ENCODE measurements at regions not wholly inside any gene's neighbourhood (a gene's known extent, or its start where the extent isn't known, plus 50 kb on each side); places are given as distances from the start of the nearest gene placed in this dataset.

DNA sequence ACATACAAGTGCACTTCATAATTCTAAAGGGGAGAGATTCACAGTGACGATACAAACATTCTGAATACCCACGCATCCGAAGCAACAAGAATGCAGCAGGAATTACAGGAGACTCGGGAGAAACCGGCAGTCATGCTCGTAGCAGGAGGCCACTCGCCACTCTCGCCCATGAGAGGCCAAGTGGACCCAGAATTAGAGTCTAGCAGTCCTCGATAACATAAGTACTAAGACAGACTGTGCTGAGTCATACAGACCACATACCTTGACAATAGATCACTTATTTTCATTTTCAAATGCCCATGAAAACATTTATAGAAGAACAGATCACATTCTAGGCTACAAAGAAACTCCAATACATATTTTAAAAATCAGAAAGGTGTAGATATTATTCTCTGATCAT is 299.1 kb upstream of the TSHZ3 start:
- H3K27ac ChIP-seq (ENCODE audit: low read length): no peak overlapping the region
- no peak overlapping the region for H3K4me3 ChIP-seq (ENCODE audit: low read length)
- no peaks in the 10 kb centered on the region for H3K27me3 ChIP-seq (ENCODE audit: control insufficient read depth, insufficient read depth, low read length)
- WGBS (ENCODE audit: insufficient coverage, low lambda C conversion rate): 90% methylated on average over 2 of the region's 9 CpGs
- DNase-seq: no peak
- no peaks in the 10 kb centered on the region for H3K4me1 ChIP-seq (ENCODE audit: control insufficient read depth, insufficient read depth, low read length)
- H3K9me3 ChIP-seq (ENCODE audit: control insufficient read depth, low read depth, low read length): no peaks in the 10 kb centered on the region
- H3K36me3 ChIP-seq (ENCODE audit: control insufficient read depth, insufficient read depth, low read length): no peaks in the 10 kb centered on the region

DNA sequence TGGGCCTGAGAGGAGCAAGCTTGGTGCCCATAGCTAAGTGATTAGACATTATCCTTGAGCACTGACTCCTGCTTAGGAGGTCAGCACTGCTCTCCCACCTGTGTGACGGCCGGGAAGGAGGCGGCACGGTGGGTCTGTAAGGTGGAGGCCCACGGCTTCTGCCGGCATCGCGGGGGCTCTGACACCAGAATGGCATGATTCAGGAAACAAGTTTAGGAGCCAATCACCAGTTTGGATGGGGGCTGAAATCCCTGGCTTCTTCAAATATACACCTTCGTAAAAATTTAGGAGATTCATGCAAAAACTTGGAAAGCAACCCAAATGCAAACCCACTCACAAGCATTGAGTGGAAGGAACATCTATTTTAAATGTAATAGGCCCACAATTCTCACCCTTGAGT is 307.3 kb upstream of the TSHZ3 start:
- Histone ChIP-seq H3K27ac (ENCODE audit: low read length) (no peak overlapping the region), H3K9me3 (ENCODE audit: control insufficient read depth, low read depth, low read length) (no peaks in the 10 kb centered on the region), H3K27me3 (ENCODE audit: control insufficient read depth, insufficient read depth, low read length) (no peaks in the 10 kb centered on the region), H3K4me3 (ENCODE audit: low read length) (no peak overlapping the region), H3K36me3 (ENCODE audit: control insufficient read depth, insufficient read depth, low read length) (no peaks in the 10 kb centered on the region), H3K4me1 (ENCODE audit: control insufficient read depth, insufficient read depth, low read length) (no peaks in the 10 kb centered on the region)
- WGBS (ENCODE audit: insufficient coverage, low lambda C conversion rate): 80% methylated on average over 2 of the region's 9 CpGs
- no peak for DNase-seq

DNA sequence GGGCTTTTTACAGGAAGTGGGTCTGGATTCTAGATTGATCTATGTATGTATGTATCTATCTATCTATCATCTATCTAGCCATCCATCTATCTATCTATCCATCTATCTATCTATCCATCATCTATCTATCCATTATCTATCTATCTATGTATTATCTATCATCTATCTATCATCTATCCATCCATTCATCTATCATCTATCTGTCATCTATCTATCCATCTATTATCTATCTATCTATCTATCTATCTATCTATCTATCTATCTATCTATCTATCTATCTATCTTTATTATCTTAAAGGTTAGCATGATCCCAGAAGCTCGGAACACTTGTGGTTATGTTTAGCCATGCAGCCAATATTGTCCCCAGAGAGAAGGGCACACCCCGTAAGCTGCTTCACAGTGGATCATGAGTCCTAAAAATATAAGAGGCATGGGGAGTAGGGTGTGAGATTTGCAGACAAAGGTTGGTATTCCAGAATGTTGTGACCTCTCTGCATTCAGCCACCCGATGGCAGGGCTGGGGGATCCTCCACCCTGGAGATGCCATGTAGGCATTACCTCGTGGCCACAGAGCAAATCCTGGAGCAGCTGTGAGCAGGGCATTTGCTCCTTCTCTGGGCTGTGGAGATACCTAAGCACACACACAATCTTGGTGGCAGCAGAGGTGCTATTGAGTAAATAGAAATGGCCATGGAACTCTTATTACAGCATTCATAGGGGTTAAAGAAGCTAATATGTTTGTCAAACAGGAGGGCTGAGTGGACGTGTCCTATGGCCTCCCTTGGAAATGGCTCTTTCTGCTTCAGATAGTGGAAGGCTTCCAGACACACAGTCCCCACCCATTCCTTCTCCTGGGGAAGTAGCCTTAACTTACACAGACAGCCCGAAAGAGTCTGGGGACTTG is 310.0 kb upstream of the TSHZ3 start:
- no peak for DNase-seq
- H3K27ac ChIP-seq (ENCODE audit: low read length): no peak overlapping the region
- 100% methylated on average over 1 of the region's 6 CpGs for WGBS (ENCODE audit: insufficient coverage, low lambda C conversion rate)
- no peaks in the 10 kb centered on the region for H3K36me3 ChIP-seq (ENCODE audit: control insufficient read depth, insufficient read depth, low read length)
- H3K4me1 ChIP-seq (ENCODE audit: control insufficient read depth, insufficient read depth, low read length): no peaks in the 10 kb centered on the region
- no peaks in the 10 kb centered on the region for H3K27me3 ChIP-seq (ENCODE audit: control insufficient read depth, insufficient read depth, low read length)
- no peaks in the 10 kb centered on the region for H3K9me3 ChIP-seq (ENCODE audit: control insufficient read depth, low read depth, low read length)
- no peak overlapping the region for H3K4me3 ChIP-seq (ENCODE audit: low read length)

DNA sequence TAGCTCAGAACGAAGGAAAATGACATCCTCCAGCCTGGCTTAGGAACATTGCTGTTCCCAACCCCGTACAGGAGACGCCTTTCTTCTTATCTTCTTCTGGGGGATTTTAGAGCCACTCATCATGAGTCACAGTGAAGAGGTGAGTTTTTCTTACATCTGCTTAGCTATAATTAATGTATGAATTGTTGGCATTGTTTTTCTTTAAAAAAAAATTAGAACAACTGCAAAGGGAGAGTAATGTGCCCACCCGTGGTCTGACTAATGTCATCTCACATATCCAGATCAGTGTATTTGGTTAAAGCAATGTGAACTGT is 310.6 kb upstream of the TSHZ3 start:
- Histone ChIP-seq H3K27me3 (ENCODE audit: control insufficient read depth, insufficient read depth, low read length) (no peaks in the 10 kb centered on the region), H3K4me3 (ENCODE audit: low read length) (no peak overlapping the region), H3K9me3 (ENCODE audit: control insufficient read depth, low read depth, low read length) (no peaks in the 10 kb centered on the region), H3K27ac (ENCODE audit: low read length) (no peak overlapping the region), H3K4me1 (ENCODE audit: control insufficient read depth, insufficient read depth, low read length) (no peaks in the 10 kb centered on the region), H3K36me3 (ENCODE audit: control insufficient read depth, insufficient read depth, low read length) (no peaks in the 10 kb centered on the region)
- no peak for DNase-seq
- no CpG with 5 or more reads among the region's 4 CpGs for WGBS (ENCODE audit: insufficient coverage, low lambda C conversion rate)

DNA sequence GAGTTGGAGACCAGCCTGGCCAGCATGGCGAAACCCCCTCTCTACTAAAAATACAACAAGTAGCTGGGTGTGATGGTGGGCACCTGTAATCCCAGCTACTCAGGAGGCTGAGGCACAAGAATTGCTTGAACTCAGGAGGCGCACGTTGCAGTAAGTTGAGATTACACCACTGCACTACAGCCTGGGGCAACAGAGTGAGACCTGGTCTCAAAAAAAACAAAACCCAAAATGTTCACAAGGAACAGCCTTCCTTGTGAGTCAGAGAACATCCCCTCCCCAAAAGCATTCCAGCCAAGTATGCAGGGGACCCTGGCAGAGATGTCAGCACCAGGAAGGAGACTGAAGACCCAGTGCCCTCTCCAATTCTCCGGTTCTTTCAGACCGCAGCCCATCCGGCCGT is 314.9 kb upstream of the TSHZ3 start:
- Histone ChIP-seq H3K27ac (ENCODE audit: low read length) (no peak overlapping the region), H3K27me3 (ENCODE audit: control insufficient read depth, insufficient read depth, low read length) (no peaks in the 10 kb centered on the region), H3K36me3 (ENCODE audit: control insufficient read depth, insufficient read depth, low read length) (no peaks in the 10 kb centered on the region), H3K4me1 (ENCODE audit: control insufficient read depth, insufficient read depth, low read length) (no peaks in the 10 kb centered on the region), H3K4me3 (ENCODE audit: low read length) (no peak overlapping the region), H3K9me3 (ENCODE audit: control insufficient read depth, low read depth, low read length) (no peaks in the 10 kb centered on the region)
- no peak for DNase-seq
- WGBS (ENCODE audit: insufficient coverage, low lambda C conversion rate): no CpG with 5 or more reads among the region's 7 CpGs

DNA sequence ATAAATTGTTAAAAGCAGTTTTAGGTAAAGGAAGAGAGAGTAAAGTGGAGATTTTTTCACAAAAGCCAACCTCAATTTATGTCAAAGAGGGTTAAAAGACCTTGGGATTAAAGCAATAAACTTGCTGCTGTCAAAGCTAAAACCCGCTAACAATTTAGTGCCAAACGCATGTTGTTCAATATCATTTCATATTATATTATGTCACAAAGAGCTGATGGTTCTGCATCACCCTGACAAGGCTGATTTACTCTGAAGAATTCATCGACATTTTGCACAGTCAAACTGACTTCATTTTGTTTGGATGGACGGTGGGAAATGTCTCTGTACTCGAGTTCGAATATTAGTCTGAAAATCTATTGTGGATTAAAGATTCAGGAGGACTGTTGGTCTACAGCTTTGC is 315.8 kb upstream of the TSHZ3 start:
- Histone ChIP-seq H3K4me3 (ENCODE audit: low read length) (no peak overlapping the region), H3K36me3 (ENCODE audit: control insufficient read depth, insufficient read depth, low read length) (no peaks in the 10 kb centered on the region), H3K27ac (ENCODE audit: low read length) (no peak overlapping the region), H3K4me1 (ENCODE audit: control insufficient read depth, insufficient read depth, low read length) (no peaks in the 10 kb centered on the region), H3K9me3 (ENCODE audit: control insufficient read depth, low read depth, low read length) (no peaks in the 10 kb centered on the region), H3K27me3 (ENCODE audit: control insufficient read depth, insufficient read depth, low read length) (no peaks in the 10 kb centered on the region)
- WGBS (ENCODE audit: insufficient coverage, low lambda C conversion rate): 100% methylated on average over 1 of the region's 6 CpGs
- DNase-seq: no peak

DNA sequence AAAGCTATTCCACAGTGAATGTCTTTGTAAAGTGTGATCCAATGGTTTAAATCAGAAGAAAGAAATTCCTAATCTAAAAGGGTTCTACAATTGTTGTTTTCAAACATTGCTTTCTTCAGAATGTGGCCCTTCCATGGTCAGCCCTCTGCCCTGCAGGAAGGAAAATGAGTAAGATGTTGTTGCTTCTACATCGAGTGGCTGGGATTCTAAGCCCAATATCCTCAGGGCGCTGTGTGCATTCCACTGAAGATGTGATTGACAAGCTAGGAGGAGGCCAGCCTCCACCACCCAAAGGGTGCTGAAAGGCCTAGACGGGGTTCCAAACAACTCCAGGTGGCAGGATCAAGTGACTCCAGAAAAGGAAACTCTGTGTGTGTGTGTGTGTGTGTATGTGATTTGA is 316.9 kb upstream of the TSHZ3 start:
- no peaks in the 10 kb centered on the region for H3K36me3 ChIP-seq (ENCODE audit: control insufficient read depth, insufficient read depth, low read length)
- H3K27ac ChIP-seq (ENCODE audit: low read length): no peak overlapping the region
- no peaks in the 10 kb centered on the region for H3K9me3 ChIP-seq (ENCODE audit: control insufficient read depth, low read depth, low read length)
- WGBS (ENCODE audit: insufficient coverage, low lambda C conversion rate): no CpG with 5 or more reads among the region's 3 CpGs
- H3K4me3 ChIP-seq (ENCODE audit: low read length): no peak overlapping the region
- no peaks in the 10 kb centered on the region for H3K27me3 ChIP-seq (ENCODE audit: control insufficient read depth, insufficient read depth, low read length)
- DNase-seq: no peak
- no peaks in the 10 kb centered on the region for H3K4me1 ChIP-seq (ENCODE audit: control insufficient read depth, insufficient read depth, low read length)

DNA sequence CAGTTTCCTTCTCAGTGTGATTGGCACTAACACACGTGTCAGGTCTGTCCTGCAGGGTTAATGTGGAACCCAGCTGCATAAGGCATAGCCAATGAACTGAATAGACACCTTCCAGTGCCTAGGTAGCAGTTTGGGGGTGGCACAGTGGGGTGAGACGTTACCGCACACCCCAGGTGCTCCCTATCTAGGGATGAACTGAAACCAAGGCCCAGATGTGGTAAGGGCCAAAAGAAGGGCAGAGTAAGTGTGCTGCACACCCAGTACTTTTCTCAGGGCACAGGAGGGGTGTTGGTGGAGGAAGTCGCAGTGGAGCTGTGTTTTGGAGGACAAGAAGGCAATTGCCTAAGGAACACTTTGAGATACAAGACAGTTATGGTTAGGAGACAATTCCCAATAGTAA is 317.9 kb upstream of the TSHZ3 start:
- H3K27ac ChIP-seq (ENCODE audit: low read length): no peak overlapping the region
- no peak overlapping the region for H3K4me3 ChIP-seq (ENCODE audit: low read length)
- no peaks in the 10 kb centered on the region for H3K9me3 ChIP-seq (ENCODE audit: control insufficient read depth, low read depth, low read length)
- H3K27me3 ChIP-seq (ENCODE audit: control insufficient read depth, insufficient read depth, low read length): no peaks in the 10 kb centered on the region
- DNase-seq: no peak
- no peaks in the 10 kb centered on the region for H3K36me3 ChIP-seq (ENCODE audit: control insufficient read depth, insufficient read depth, low read length)
- no peaks in the 10 kb centered on the region for H3K4me1 ChIP-seq (ENCODE audit: control insufficient read depth, insufficient read depth, low read length)
- WGBS (ENCODE audit: insufficient coverage, low lambda C conversion rate): no CpG with 5 or more reads among the region's 4 CpGs

DNA sequence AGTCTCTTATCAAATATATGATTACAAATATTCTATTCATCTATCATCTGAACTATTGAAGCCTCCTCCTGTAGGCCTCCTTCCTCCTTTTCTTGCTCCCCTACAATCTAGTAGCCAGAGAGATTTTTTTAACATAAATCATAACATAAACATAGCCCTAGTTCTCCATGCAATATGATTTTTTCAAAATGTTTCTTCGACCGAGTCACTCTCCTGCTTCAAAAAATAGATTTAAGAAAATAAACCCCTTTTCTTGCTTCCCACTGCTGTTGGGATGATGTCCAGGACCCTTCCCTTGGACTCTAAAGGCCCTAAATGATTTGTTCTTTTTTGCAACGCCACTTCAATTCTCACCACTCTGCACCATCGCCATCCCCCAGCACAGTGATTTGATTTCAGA is 319.7 kb upstream of the TSHZ3 start:
- H3K27me3 ChIP-seq (ENCODE audit: control insufficient read depth, insufficient read depth, low read length): peaks cover 2% of the 10 kb centered on the region
- no peak overlapping the region for H3K27ac ChIP-seq (ENCODE audit: low read length)
- no peak overlapping the region for H3K4me3 ChIP-seq (ENCODE audit: low read length)
- 93% methylated on average over 3 of the region's 4 CpGs for WGBS (ENCODE audit: insufficient coverage, low lambda C conversion rate)
- H3K4me1 ChIP-seq (ENCODE audit: control insufficient read depth, insufficient read depth, low read length): no peaks in the 10 kb centered on the region
- H3K36me3 ChIP-seq (ENCODE audit: control insufficient read depth, insufficient read depth, low read length): no peaks in the 10 kb centered on the region
- no peaks in the 10 kb centered on the region for H3K9me3 ChIP-seq (ENCODE audit: control insufficient read depth, low read depth, low read length)
- no peak for DNase-seq

DNA sequence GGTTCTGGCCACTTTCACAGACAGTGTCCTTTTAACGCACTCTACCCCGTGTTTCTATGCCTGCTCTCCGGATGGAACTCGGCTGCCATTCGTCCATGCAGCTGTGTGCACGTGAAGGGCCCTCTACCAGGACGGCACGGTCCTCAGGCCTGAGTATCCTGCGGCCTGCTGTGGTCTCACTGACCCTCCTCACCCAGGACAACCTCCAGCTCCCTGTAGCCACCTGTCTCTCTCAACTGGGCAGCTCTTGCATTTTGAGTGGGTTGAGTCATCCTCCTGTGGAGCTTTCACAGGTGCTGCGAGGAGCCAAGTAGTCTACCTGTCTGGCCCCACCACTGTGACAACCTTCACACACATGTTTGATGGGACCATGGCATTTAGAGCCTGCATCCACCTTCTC is 321.7 kb upstream of the TSHZ3 start:
- no CpG with 5 or more reads among the region's 10 CpGs for WGBS (ENCODE audit: insufficient coverage, low lambda C conversion rate)
- no peaks in the 10 kb centered on the region for H3K36me3 ChIP-seq (ENCODE audit: control insufficient read depth, insufficient read depth, low read length)

DNA sequence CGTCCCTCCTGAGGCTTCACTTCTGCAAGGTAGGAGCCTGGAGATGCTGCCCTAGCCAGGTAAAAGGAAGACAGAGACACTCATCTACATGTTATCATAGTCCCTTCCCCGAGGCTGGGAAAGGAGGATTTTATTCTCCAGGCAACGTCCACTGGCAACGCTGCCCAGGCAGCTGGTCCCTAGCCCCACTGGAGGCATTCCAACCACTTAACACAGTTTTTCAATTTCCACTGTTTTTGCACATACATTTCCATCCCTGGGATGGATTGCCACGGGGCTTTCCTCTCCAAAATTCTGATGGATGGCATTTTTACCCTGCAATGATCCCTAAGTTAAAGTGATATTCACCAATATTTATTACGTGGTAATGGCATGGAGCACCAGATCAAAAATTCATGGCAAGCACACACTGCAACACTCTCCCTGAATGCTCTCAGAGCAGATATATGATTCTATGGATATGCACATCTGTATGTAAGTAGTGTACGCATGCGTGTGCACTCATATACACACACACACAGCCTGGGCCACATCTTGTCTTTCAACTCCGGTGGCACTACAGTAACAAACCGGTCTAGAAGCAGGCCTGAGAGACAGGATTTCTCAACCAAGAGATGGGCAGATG is 322.3 kb upstream of the TSHZ3 start:
- H3K27ac ChIP-seq (ENCODE audit: low read length): no peak overlapping the region
- WGBS (ENCODE audit: insufficient coverage, low lambda C conversion rate): no CpG with 5 or more reads among the region's 10 CpGs
- H3K4me1 ChIP-seq (ENCODE audit: control insufficient read depth, insufficient read depth, low read length): no peaks in the 10 kb centered on the region
- H3K4me3 ChIP-seq (ENCODE audit: low read length): no peak overlapping the region
- DNase-seq: no peak
- no peaks in the 10 kb centered on the region for H3K9me3 ChIP-seq (ENCODE audit: control insufficient read depth, low read depth, low read length)
- H3K27me3 ChIP-seq (ENCODE audit: control insufficient read depth, insufficient read depth, low read length): peaks cover 2% of the 10 kb centered on the region
- no peaks in the 10 kb centered on the region for H3K36me3 ChIP-seq (ENCODE audit: control insufficient read depth, insufficient read depth, low read length)

More for the DNA sequence above, 321.7 kb upstream of the TSHZ3 start:
- H3K4me1 ChIP-seq (ENCODE audit: control insufficient read depth, insufficient read depth, low read length): no peaks in the 10 kb centered on the region
- no peak overlapping the region for H3K4me3 ChIP-seq (ENCODE audit: low read length)
- DNase-seq: no peak
- peaks cover 2% of the 10 kb centered on the region for H3K27me3 ChIP-seq (ENCODE audit: control insufficient read depth, insufficient read depth, low read length)
- H3K9me3 ChIP-seq (ENCODE audit: control insufficient read depth, low read depth, low read length): no peaks in the 10 kb centered on the region
- no peak overlapping the region for H3K27ac ChIP-seq (ENCODE audit: low read length)

Data from large intestine (tissue), 3 donors.